ENCODE measurements at regions not wholly inside any gene's neighbourhood (a gene's known extent, or its start where the extent isn't known, plus 50 kb on each side); places are given as distances from the start of the nearest gene placed in this dataset.

GRCh38 chr10:91022390-91022789, 101.5 kb upstream of the ANKRD1 start:
- ATAC-seq (ENCODE audit: low read depth): no peak
- peak overlapping the region; percentile 11 for H3K27ac Mint-ChIP-seq
- no peak for DNase-seq
- H3K9me3 Mint-ChIP-seq: no peaks in the 10 kb centered on the region
- H3K4me3 Mint-ChIP-seq: no peak overlapping the region
- no peak for TF ChIP-seq CTCF (IDR thresholded peaks at IDR 0.05)
- POLR2A ChIA-PET: no interaction called here
- CTCF ChIA-PET: no interaction called here
- H3K4me1 Mint-ChIP-seq: peaks cover 6% of the 10 kb centered on the region
- H3K36me3 Mint-ChIP-seq (ENCODE audit: low read depth): no peaks in the 10 kb centered on the region
- H3K27me3 Mint-ChIP-seq: no peaks in the 10 kb centered on the region
- intact Hi-C loops (cut with micrococcal nuclease): no loop called here

GRCh38 chr10:91022924-91023699, 102.2 kb upstream of the ANKRD1 start:
- Mint-ChIP-seq H3K36me3 (ENCODE audit: low read depth) (no peaks in the 10 kb centered on the region), H3K27me3 (no peaks in the 10 kb centered on the region), H3K4me3 (no peak overlapping the region), H3K27ac (no peak overlapping the region), H3K4me1 (peaks cover 6% of the 10 kb centered on the region), H3K9me3 (no peaks in the 10 kb centered on the region)
- intact Hi-C loops (cut with micrococcal nuclease): no loop called here
- ChIA-PET CTCF (no interaction called here), POLR2A (no interaction called here)
- ATAC-seq (ENCODE audit: low read depth) (no peak), DNase-seq (no peak)
- no peak for TF ChIP-seq CTCF (IDR thresholded peaks at IDR 0.05)

GRCh38 chr10:91023700-91024398, 103.0 kb upstream of the ANKRD1 start:
- no peak for TF ChIP-seq CTCF (IDR thresholded peaks at IDR 0.05)
- no peaks in the 10 kb centered on the region for H3K27me3 Mint-ChIP-seq
- CTCF ChIA-PET: no interaction called here
- peaks cover 6% of the 10 kb centered on the region for H3K4me1 Mint-ChIP-seq
- no peak overlapping the region for H3K27ac Mint-ChIP-seq
- intact Hi-C loops (cut with micrococcal nuclease): no loop called here
- POLR2A ChIA-PET: no interaction called here
- no peaks in the 10 kb centered on the region for H3K36me3 Mint-ChIP-seq (ENCODE audit: low read depth)
- ATAC-seq (ENCODE audit: low read depth): no peak
- no peak for DNase-seq
- H3K4me3 Mint-ChIP-seq: no peak overlapping the region
- no peaks in the 10 kb centered on the region for H3K9me3 Mint-ChIP-seq

GRCh38 chr10:91024541-91024940, 103.7 kb upstream of the ANKRD1 start:
- CTCF ChIA-PET: no interaction called here
- no peak overlapping the region for H3K27ac Mint-ChIP-seq
- H3K9me3 Mint-ChIP-seq: no peaks in the 10 kb centered on the region
- intact Hi-C loops (cut with micrococcal nuclease): no loop called here
- POLR2A ChIA-PET: no interaction called here
- no peaks in the 10 kb centered on the region for H3K27me3 Mint-ChIP-seq
- no peaks in the 10 kb centered on the region for H3K36me3 Mint-ChIP-seq (ENCODE audit: low read depth)
- H3K4me3 Mint-ChIP-seq: no peak overlapping the region
- no peak for TF ChIP-seq CTCF (IDR thresholded peaks at IDR 0.05)
- ATAC-seq (ENCODE audit: low read depth) (no peak), DNase-seq (no peak)
- H3K4me1 Mint-ChIP-seq: peaks cover 3% of the 10 kb centered on the region

GRCh38 chr10:91032611-91033206, 111.8 kb upstream of the ANKRD1 start:
- intact Hi-C loops (cut with micrococcal nuclease): loop anchor here (5.0 kb wide), 1 partner anchor 40 kb away; no protein-coding TSS in a partner anchor
- Mint-ChIP-seq H3K27ac (no peak overlapping the region), H3K4me3 (no peak overlapping the region), H3K9me3 (no peaks in the 10 kb centered on the region), H3K36me3 (ENCODE audit: low read depth) (no peaks in the 10 kb centered on the region), H3K27me3 (no peaks in the 10 kb centered on the region), H3K4me1 (peaks cover 11% of the 10 kb centered on the region)
- CTCF ChIA-PET: interaction anchor here (1.4 to 1.9 kb wide), 2 partner anchors 26 to 219 kb away, joined by 3 to 5 read pairs; no protein-coding TSS in a partner anchor
- ATAC-seq (ENCODE audit: low read depth): no peak
- POLR2A ChIA-PET: no interaction called here
- no peak for TF ChIP-seq CTCF (IDR thresholded peaks at IDR 0.05)
- DNase-seq: no peak

All from activated B cell treated with CpG ODN at 0.5 μM for 24 hours (primary cell).